GM18520 (cell line): ENCODE measurements at regions not wholly inside any gene's neighbourhood (a gene's known extent, or its start where the extent isn't known, plus 50 kb on each side); places are given as distances from the start of the nearest gene placed in this dataset.
A peak's percentile ranks its signal among the peaks of the same experiment; 100 is the strongest.
"Not testable (repeated sequence)": the region's sequence is repeated elsewhere in the genome, so short reads cannot be mapped to it uniquely, and the experiment has no call there.

ENCODE experiments used
- ATAC-seq: cut with Tn5 transposase; IDR thresholded peaks from one replicate; pipeline ENCODE4 v1.9.1; 2021; ENCODE audit not compliant: unreplicated experiment

- ATAC-seq, result no peak
Observed at GRCh38 chr13:38159710-38160109, 189.9 kb upstream of the UFM1 start.

- ATAC-seq, result no peak
Observed at GRCh38 chr13:38147050-38147449, 202.6 kb upstream of the UFM1 start.

- no peak for ATAC-seq
Observed at GRCh38 chr13:38141792-38142191, 207.9 kb upstream of the UFM1 start.

GRCh38 chr13:38135592-38135991 is 214.1 kb upstream of the UFM1 start:
- ATAC-seq, result no peak

GRCh38 chr13:38121267-38121666 is 228.4 kb upstream of the UFM1 start:
- ATAC-seq, result no peak

- ATAC-seq, result no peak
Observed at GRCh38 chr13:38103851-38104250, 234.3 kb upstream of the TRPC4 start.

GRCh38 chr13:38099751-38100150 is 230.2 kb upstream of the TRPC4 start:
- no peak for ATAC-seq

GRCh38 chr13:38093425-38093824 is 223.9 kb upstream of the TRPC4 start:
- ATAC-seq, result no peak

- no peak for ATAC-seq
Observed at GRCh38 chr13:38090913-38091312, 221.3 kb upstream of the TRPC4 start.

GRCh38 chr13:38086721-38087120 is 217.1 kb upstream of the TRPC4 start:
- no peak for ATAC-seq

GRCh38 chr13:38086013-38086412 is 216.4 kb upstream of the TRPC4 start:
- ATAC-seq, result no peak

- no peak for ATAC-seq
Observed at GRCh38 chr13:38073931-38074330, 204.4 kb upstream of the TRPC4 start.

GRCh38 chr13:38072696-38073095 is 203.1 kb upstream of the TRPC4 start:
- ATAC-seq, result no peak

GRCh38 chr13:38071340-38071739 is 201.8 kb upstream of the TRPC4 start:
- ATAC-seq, result not testable (repeated sequence)

- ATAC-seq, result no peak
Observed at GRCh38 chr13:38053896-38054295, 184.3 kb upstream of the TRPC4 start.

GRCh38 chr13:38046049-38046376 is 176.4 kb upstream of the TRPC4 start:
- no peak for ATAC-seq

GRCh38 chr13:38045278-38046048 is 175.9 kb upstream of the TRPC4 start:
- peak; percentile 50 for ATAC-seq

GRCh38 chr13:38044067-38044466 is 174.5 kb upstream of the TRPC4 start:
- no peak for ATAC-seq

GRCh38 chr13:38042771-38043170 is 173.2 kb upstream of the TRPC4 start:
- ATAC-seq, result no peak

- ATAC-seq, result no peak
Observed at GRCh38 chr13:38024431-38024830, 154.9 kb upstream of the TRPC4 start.

GRCh38 chr13:38017320-38017719 is 147.7 kb upstream of the TRPC4 start:
- ATAC-seq, result no peak

GRCh38 chr13:38013676-38014075 is 144.1 kb upstream of the TRPC4 start:
- ATAC-seq, result no peak

- ATAC-seq, result no peak
Observed at GRCh38 chr13:38012096-38012495, 142.5 kb upstream of the TRPC4 start.
